ENCODE measurements at regions not wholly inside any gene's neighbourhood (a gene's known extent, or its start where the extent isn't known, plus 50 kb on each side); places are given as distances from the start of the nearest gene placed in this dataset.
"Not testable (repeated sequence)": the region's sequence is repeated elsewhere in the genome, so short reads cannot be mapped to it uniquely, and the experiment has no call there.

GRCh38 chr20:20796766-20797440 lies 84.5 kb upstream of the RALGAPA2 start:
- DNase-seq (ENCODE audit: low read depth in 1 of 2, low spot score in 1 of 2): no peak

- DNase-seq (ENCODE audit: low read depth in 1 of 2, low spot score in 1 of 2): no peak
Observed at GRCh38 chr20:20795721-20796120, 83.3 kb upstream of the RALGAPA2 start.

- DNase-seq (ENCODE audit: low read depth in 1 of 2, low spot score in 1 of 2): no peak
Observed at GRCh38 chr20:20795119-20795518, 82.7 kb upstream of the RALGAPA2 start.

DNA sequence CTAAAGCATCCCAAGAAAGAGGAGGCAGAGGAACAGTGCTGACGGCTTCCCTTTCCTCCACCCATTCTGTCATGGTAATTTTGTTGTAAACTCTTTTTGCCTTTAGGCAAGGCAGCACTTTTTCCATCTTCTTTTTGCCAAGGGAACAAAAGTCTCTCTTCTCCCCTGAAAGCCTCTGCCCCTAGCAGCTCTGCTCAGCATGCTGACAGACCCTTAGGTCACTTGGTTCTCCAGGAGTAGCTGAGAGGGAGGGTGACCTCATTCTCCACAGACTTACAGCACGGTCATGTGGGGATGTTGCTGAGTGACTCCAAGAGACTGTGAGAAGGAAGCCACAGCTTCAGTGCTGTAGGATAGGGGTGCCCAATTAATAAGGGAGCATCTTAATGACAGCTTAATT lies 81.1 kb upstream of the RALGAPA2 start:
- no peak for DNase-seq (ENCODE audit: low read depth in 1 of 2, low spot score in 1 of 2)

DNA sequence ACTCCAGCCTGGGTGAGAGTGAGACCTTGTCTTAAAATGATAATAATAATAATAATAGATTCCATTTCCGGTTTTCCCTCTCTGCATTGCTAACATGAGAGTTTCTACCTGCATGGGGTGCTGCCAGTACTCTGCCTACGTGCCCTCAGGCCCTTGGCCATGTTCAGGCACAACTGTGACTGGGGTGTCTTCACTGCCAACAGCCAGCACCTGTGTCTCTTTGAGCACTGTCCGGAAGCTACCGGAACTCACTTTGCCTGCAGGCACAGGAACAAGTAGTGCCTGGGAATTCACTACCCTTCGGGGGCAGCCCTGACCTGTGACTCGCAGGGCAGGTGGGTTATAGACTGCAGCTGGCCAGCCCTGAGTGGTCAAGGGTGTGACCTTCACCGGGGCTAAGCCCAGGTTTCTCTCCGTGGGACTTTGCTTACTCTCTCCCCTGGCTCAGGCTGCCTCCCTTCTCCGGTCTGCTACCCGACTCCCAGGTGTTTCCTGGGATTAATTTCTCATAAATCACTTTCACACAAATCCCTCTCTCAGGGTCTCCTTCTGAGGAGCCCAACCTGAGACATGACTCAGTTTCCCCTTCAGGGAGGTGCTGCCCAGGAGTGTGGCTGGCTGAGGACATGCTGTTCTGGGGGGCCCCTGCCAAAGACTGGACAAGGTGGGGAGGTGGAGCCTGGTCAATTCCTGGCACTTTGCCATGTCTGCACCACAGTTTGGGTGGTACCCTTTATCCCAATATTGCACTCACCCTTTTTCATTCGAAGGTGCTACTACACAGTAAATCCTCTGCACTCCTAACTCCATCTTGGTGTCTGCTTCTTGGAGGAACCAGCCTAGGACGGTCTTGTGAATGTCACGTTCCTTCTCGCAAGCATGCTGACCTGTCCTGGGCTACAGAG lies 79.5 kb upstream of the RALGAPA2 start:
- DNase-seq (ENCODE audit: low read depth in 1 of 2, low spot score in 1 of 2): no peak

- no peak for DNase-seq (ENCODE audit: low read depth in 1 of 2, low spot score in 1 of 2)
Observed at GRCh38 chr20:20788308-20788707, 75.9 kb upstream of the RALGAPA2 start.

DNA sequence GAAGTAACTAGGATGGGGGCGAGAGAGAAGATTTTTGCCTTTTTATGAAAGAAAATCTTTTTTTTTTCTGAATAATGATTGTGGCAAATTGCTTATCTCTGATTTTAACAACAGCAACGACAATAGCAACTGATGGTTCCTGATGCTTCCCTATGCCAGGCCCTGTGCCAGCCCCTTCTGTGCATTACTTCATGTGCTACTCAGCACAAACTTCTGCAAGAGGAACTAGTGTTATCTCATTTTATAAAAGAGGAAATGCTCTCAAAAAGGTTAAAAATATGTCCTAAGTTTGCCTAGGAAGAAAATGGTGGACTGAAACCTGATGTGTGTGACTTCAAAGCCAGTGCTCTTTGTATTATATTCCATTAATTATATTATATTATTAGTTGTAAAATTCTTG lies 74.0 kb upstream of the RALGAPA2 start:
- DNase-seq (ENCODE audit: low read depth in 1 of 2, low spot score in 1 of 2): no peak

- no peak for DNase-seq (ENCODE audit: low read depth in 1 of 2, low spot score in 1 of 2)
Observed at GRCh38 chr20:20785226-20785625, 72.8 kb upstream of the RALGAPA2 start.

- not testable (repeated sequence) for DNase-seq (ENCODE audit: low read depth in 1 of 2, low spot score in 1 of 2)
Observed at GRCh38 chr20:20784450-20784849, 72.0 kb upstream of the RALGAPA2 start.

GRCh38 chr20:20783450-20783849 lies 71.0 kb upstream of the RALGAPA2 start:
- DNase-seq (ENCODE audit: low read depth in 1 of 2, low spot score in 1 of 2): no peak

DNA sequence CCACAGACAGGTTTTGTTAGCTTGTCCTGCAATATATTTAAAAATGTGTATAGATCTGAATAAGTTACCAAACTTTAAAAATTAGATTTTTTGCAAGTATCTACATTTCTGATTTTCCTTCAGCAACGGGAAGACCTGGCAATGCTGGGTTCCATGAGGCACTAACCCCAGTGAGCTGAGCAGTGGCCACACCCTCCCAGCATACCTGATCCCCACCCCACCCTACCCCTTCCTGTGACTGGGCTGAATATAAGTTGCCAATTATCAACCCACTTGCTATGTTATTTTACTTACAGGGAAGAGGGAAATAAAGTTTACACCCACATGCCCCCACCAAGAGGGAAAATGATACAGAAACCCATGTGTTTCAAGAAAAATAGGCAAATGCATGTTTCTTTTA lies 70.3 kb upstream of the RALGAPA2 start:
- DNase-seq (ENCODE audit: low read depth in 1 of 2, low spot score in 1 of 2): no peak

GRCh38 chr20:20782231-20782630 lies 69.8 kb upstream of the RALGAPA2 start:
- no peak for DNase-seq (ENCODE audit: low read depth in 1 of 2, low spot score in 1 of 2)

GRCh38 chr20:20781029-20781428 lies 68.6 kb upstream of the RALGAPA2 start:
- DNase-seq (ENCODE audit: low read depth in 1 of 2, low spot score in 1 of 2): no peak

- no peak for DNase-seq (ENCODE audit: low read depth in 1 of 2, low spot score in 1 of 2)
Observed at GRCh38 chr20:20780127-20780824, 67.8 kb upstream of the RALGAPA2 start.

DNA sequence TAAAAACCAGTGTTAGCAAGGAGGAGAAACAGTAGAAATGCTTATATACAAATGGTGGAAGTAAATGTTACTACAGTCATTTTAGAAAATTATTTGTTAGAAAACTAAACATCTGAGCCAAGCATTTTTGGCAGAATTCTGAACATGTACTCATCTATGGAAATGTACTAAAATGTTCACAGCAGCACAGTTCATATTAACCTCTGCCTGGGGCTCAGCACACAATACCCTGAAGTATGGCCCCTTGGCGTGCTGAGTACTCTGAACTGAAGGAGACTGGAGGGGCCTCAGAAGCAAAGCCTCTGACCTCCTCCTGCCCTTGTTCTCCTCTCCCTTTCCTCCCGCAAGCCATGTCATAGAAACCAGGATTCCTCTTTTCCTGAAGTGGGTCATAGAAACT lies 66.2 kb upstream of the RALGAPA2 start:
- DNase-seq (ENCODE audit: low read depth in 1 of 2, low spot score in 1 of 2): no peak

- DNase-seq (ENCODE audit: low read depth in 1 of 2, low spot score in 1 of 2): no peak
Observed at GRCh38 chr20:20772497-20773085, 60.1 kb upstream of the RALGAPA2 start.

- DNase-seq (ENCODE audit: low read depth in 1 of 2, low spot score in 1 of 2): no peak
Observed at GRCh38 chr20:20768202-20768815, 55.9 kb upstream of the RALGAPA2 start.

- no peak for DNase-seq (ENCODE audit: low read depth in 1 of 2, low spot score in 1 of 2)
Observed at GRCh38 chr20:20765696-20766365, 53.4 kb upstream of the RALGAPA2 start.

DNA sequence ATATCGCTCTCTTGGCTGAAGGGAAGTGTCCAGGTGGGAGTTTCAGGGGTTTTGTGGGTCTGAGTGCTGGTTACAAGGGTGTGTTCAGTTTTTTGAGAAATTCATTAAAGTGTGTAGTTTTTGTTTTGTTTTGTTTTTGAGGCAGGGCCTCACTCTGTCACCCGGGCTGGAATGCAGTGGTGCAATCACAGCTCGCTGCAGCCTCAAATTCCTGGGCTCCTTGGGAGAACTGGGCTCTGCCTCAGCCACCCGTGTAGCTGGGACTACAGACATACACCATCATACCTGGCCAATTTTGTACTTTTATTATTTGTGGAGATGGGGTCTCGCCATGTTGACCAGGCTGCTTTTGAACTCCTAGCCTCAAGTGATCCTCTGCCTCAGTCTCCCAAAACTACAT lies 51.2 kb upstream of the RALGAPA2 start:
- no peak for DNase-seq (ENCODE audit: low read depth in 1 of 2, low spot score in 1 of 2)
